ENCODE measurements at regions not wholly inside any gene's neighbourhood (a gene's known extent, or its start where the extent isn't known, plus 50 kb on each side); places are given as distances from the start of the nearest gene placed in this dataset.

- TF ChIP-seq CTCF (IDR thresholded peaks at IDR 0.05; ENCODE audit: insufficient read depth, low read length, poor library complexity, severe bottlenecking) (no peak), EZH2phosphoT487 (conservative IDR thresholded peaks at IDR 0.05; ENCODE audit: low read length) (no peak)
- Histone ChIP-seq H3K9ac (ENCODE audit: low read length) (no peak overlapping the region), H3K9me2 (replicated peaks; ENCODE audit: insufficient read depth, low read length) (no peaks in the 10 kb centered on the region), H2AFZ (ENCODE audit: low read depth, low read length, severe bottlenecking) (peak overlapping the region; percentile 34), H3F3A (ENCODE audit: insufficient read depth) (no peaks in the 10 kb centered on the region), H3K27ac (ENCODE audit: low read depth, low read length) (no peak overlapping the region), H4K20me1 (ENCODE audit: low read depth, low read length) (no peaks in the 10 kb centered on the region), H3K9me3 (ENCODE audit: insufficient read depth, low read length) (peaks cover 11% of the 10 kb centered on the region; the same call in 1 of the 2 replicates), H3K4me3 (ENCODE audit: insufficient read depth, low read length, poor library complexity, severe bottlenecking) (no peak overlapping the region), H3K27me3 (ENCODE audit: low read length) (no peaks in the 10 kb centered on the region), H3K4me2 (ENCODE audit: low read depth, low read length, poor library complexity, severe bottlenecking) (no peak overlapping the region), H3K36me3 (ENCODE audit: low read length) (no peaks in the 10 kb centered on the region), H3K79me2 (ENCODE audit: insufficient read depth, low read length) (no peaks in the 10 kb centered on the region)
These were observed 52.8 kb upstream of the SLC2A13 start for GRCh38 chr12:40158592-40159111.

- Histone ChIP-seq H3K4me3 (ENCODE audit: insufficient read depth, low read length, poor library complexity, severe bottlenecking) (no peak overlapping the region), H2AFZ (ENCODE audit: low read depth, low read length, severe bottlenecking) (no peak overlapping the region), H3K9me3 (ENCODE audit: insufficient read depth, low read length) (peaks cover 8% of the 10 kb centered on the region; the same call in 1 of the 2 replicates), H3K4me2 (ENCODE audit: low read depth, low read length, poor library complexity, severe bottlenecking) (no peak overlapping the region), H3K9ac (ENCODE audit: low read length) (no peak overlapping the region), H3K36me3 (ENCODE audit: low read length) (no peaks in the 10 kb centered on the region), H3F3A (ENCODE audit: insufficient read depth) (no peaks in the 10 kb centered on the region), H3K27me3 (ENCODE audit: low read length) (no peaks in the 10 kb centered on the region), H3K9me2 (replicated peaks; ENCODE audit: insufficient read depth, low read length) (no peaks in the 10 kb centered on the region), H4K20me1 (ENCODE audit: low read depth, low read length) (no peaks in the 10 kb centered on the region), H3K79me2 (ENCODE audit: insufficient read depth, low read length) (no peaks in the 10 kb centered on the region), H3K27ac (ENCODE audit: low read depth, low read length) (no peak overlapping the region)
- TF ChIP-seq CTCF (IDR thresholded peaks at IDR 0.05; ENCODE audit: insufficient read depth, low read length, poor library complexity, severe bottlenecking) (no peak), EZH2phosphoT487 (conservative IDR thresholded peaks at IDR 0.05; ENCODE audit: low read length) (no peak)
These were observed 51.5 kb upstream of the SLC2A13 start for GRCh38 chr12:40157336-40157735.

GRCh38 chr12:40156021-40156764 lies 50.3 kb upstream of the SLC2A13 start:
- Histone ChIP-seq H3K4me3 (ENCODE audit: insufficient read depth, low read length, poor library complexity, severe bottlenecking) (no peak overlapping the region), H3K27ac (ENCODE audit: low read depth, low read length) (no peak overlapping the region), H3K36me3 (ENCODE audit: low read length) (no peaks in the 10 kb centered on the region), H3K9me2 (replicated peaks; ENCODE audit: insufficient read depth, low read length) (no peaks in the 10 kb centered on the region), H3K79me2 (ENCODE audit: insufficient read depth, low read length) (no peaks in the 10 kb centered on the region), H3K9me3 (ENCODE audit: insufficient read depth, low read length) (no peaks in the 10 kb centered on the region), H3K27me3 (ENCODE audit: low read length) (no peaks in the 10 kb centered on the region), H4K20me1 (ENCODE audit: low read depth, low read length) (no peaks in the 10 kb centered on the region), H3F3A (ENCODE audit: insufficient read depth) (no peaks in the 10 kb centered on the region), H2AFZ (ENCODE audit: low read depth, low read length, severe bottlenecking) (no peak overlapping the region), H3K4me2 (ENCODE audit: low read depth, low read length, poor library complexity, severe bottlenecking) (no peak overlapping the region), H3K9ac (ENCODE audit: low read length) (no peak overlapping the region)
- TF ChIP-seq CTCF (IDR thresholded peaks at IDR 0.05; ENCODE audit: insufficient read depth, low read length, poor library complexity, severe bottlenecking) (no peak), EZH2phosphoT487 (conservative IDR thresholded peaks at IDR 0.05; ENCODE audit: low read length) (no peak)

All from SU-DHL-6 (cell line).